GM12892 (cell line): ENCODE measurements at regions not wholly inside any gene's neighbourhood (a gene's known extent, or its start where the extent isn't known, plus 50 kb on each side); places are given as distances from the start of the nearest gene placed in this dataset.

Experiments
- POLR2A ChIP-seq: IDR thresholded peaks from 2 replicates; pipeline ENCODE4 v1.6.1; 2011; ENCODE audit warnings: low read depth, low read length, control low read depth
- POLR2AphosphoS5 ChIP-seq: IDR thresholded peaks from 2 replicates; pipeline ENCODE4 v1.6.1; 2011; ENCODE audit warnings: low read depth, low read length, control low read depth
- TAF1 ChIP-seq: IDR thresholded peaks from 2 replicates; pipeline ENCODE4 v1.6.1; 2011; ENCODE audit warnings: low read depth, mild to moderate bottlenecking, control low read depth, low read length, borderline replicate concordance

GRCh38 chr2:41836948-41837347 lies 210.9 kb upstream of the PKDCC start:
- no peak for TF ChIP-seq POLR2AphosphoS5
- TF ChIP-seq POLR2A: no peak
- no peak for TF ChIP-seq TAF1
